Thyroid gland (tissue), 4 donors: ENCODE measurements at regions not wholly inside any gene's neighbourhood (a gene's known extent, or its start where the extent isn't known, plus 50 kb on each side); places are given as distances from the start of the nearest gene placed in this dataset.
A peak's percentile ranks its signal among the peaks of the same experiment; 100 is the strongest.

Experiments used
- DNase-seq, 2 donors: peaks; one replicate each; pipeline ENCODE4 v3.0.0-alpha.2; 2019
- H3K27ac ChIP-seq, 3 donors: fragments of 200-600 bp; sonication (generic); 1 replicate in 2 of 3; 2 replicates in 1 of 3; pipeline ENCODE4 v1.5.1; 2016 to 2019; ENCODE audit warnings: mild to moderate bottlenecking in 1 of 3, moderate library complexity in 1 of 3
- H3K27me3 ChIP-seq: fragments of 200-600 bp; sonication (generic); one replicate; pipeline ENCODE4 v1.5.1; 2019
- H3K36me3 ChIP-seq, 2 donors: fragments of 200-600 bp; sonication (generic); one replicate each; pipeline ENCODE4 v1.5.1; 2016 to 2019
- H3K4me1 ChIP-seq, 2 donors: fragments of 200-600 bp; sonication (generic); one replicate each; pipeline ENCODE4 v1.5.1; 2017 to 2019
- H3K4me3 ChIP-seq, 3 donors: fragments of 200-600 bp; sonication (generic); replicated peaks in 1 of 3; 1 replicate in 2 of 3; 2 replicates in 1 of 3; pipeline ENCODE4 v1.5.1; 2016; ENCODE audit warnings: mild to moderate bottlenecking in 1 of 3
- H3K9me3 ChIP-seq: fragments of 200-600 bp; sonication (generic); one replicate; pipeline ENCODE4 v1.5.1; 2017
- CTCF ChIP-seq, 6 experiments: fragments of 200-600 bp in 3 of 6; fragments of 450-650 bp in 3 of 6; sonication (generic) in 3 of 6; IDR thresholded peaks; one replicate each; pipeline ENCODE4 v1.5.1; 2016 to 2019; ENCODE audit warnings: antibody characterized with exemption in 6 of 6, mild to moderate bottlenecking in 2 of 6, inconsistent platforms in 1 of 6, moderate library complexity in 1 of 6
- POLR2A ChIP-seq, 2 donors: fragments of 450-650 bp; IDR thresholded peaks; one replicate each; pipeline ENCODE4 v1.6.1; 2017; ENCODE audit warnings: antibody characterized with exemption in 2 of 2, mild to moderate bottlenecking in 2 of 2, moderate library complexity in 1 of 2
- WGBS, 2 donors: methylation state at CpG; one replicate each; pipeline ENCODE4 v1.1.5; 2017; 5-methylcytosine and 5-hydroxymethylcytosine counted together
- intact Hi-C: fragments of 100-400 bp; cut with DNase I; formaldehyde crosslinking; loops from one replicate; pipeline ENCODE4 v1.15.1; 2023

DNA sequence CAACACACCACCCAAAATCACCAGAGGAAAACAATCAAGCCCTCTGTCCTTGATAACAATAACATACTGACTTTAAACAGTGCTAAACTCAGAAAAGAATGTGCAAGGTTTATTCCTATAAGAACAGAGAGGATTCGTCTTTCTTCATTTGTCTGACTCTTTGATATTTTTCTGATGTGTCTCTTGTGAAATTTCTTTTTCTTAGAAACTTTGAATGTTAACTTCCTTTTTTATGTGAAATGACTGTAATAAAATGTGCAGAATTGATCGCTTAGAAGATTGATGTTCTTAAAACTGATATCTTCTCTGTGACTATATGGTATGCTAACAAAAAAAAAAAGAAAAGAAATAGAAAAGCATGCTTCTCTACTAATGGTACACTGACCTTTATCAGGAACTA is 947.4 kb upstream of the CITED2 start:
- WGBS, 2 donors: 83 to 87% methylated on average over 2 of the region's 2 CpGs
- no peak for DNase-seq
- no peaks in the 10 kb centered on the region for H3K9me3 ChIP-seq
- H3K27me3 ChIP-seq: no peaks in the 10 kb centered on the region
- no peak overlapping the region for H3K27ac ChIP-seq
- no peaks in the 10 kb centered on the region for H3K4me1 ChIP-seq
- intact Hi-C loops: no loop called here
- H3K36me3 ChIP-seq: no peaks in the 10 kb centered on the region
- H3K4me3 ChIP-seq: no peak overlapping the region
- TF ChIP-seq POLR2A (IDR thresholded peaks at IDR 0.05) (no peak), CTCF (IDR thresholded peaks at IDR 0.05) (no peak)

- H3K27me3 ChIP-seq: no peaks in the 10 kb centered on the region
- WGBS, 2 donors: 54 to 65% methylated on average over 4 of the region's 4 CpGs
- TF ChIP-seq POLR2A (IDR thresholded peaks at IDR 0.05): no peak
- no peak for TF ChIP-seq CTCF (IDR thresholded peaks at IDR 0.05)
- H3K36me3 ChIP-seq: no peaks in the 10 kb centered on the region
- H3K27ac ChIP-seq: peak overlapping the region in 1 of 3 donors; percentile 5
- no peaks in the 10 kb centered on the region for H3K9me3 ChIP-seq
- H3K4me3 ChIP-seq: no peak overlapping the region
- no peak for DNase-seq
- intact Hi-C loops: no loop called here
- H3K4me1 ChIP-seq: no peaks in the 10 kb centered on the region
These were observed 945.9 kb upstream of the CITED2 start for GRCh38 chr6:140320081-140321080.

DNA sequence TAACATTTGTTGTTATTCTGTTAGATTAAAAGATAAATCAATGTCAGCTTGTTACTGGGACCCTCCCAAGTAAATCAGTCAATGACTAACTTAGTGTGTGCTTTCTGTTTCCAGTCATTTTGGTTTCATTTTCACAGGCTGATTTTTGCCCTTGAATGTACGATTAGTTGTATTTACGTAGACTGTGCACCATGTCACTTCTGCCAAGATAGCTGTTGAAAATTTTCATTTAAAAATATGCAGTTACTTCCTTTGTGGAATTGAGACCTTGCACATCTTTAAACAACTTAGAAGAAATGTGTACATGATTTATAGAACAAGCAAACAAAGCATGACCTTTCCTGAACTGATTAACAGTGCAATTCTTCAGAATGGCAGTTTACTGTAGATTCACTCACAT is 944.8 kb upstream of the CITED2 start:
- TF ChIP-seq CTCF (IDR thresholded peaks at IDR 0.05): no peak
- no peak for TF ChIP-seq POLR2A (IDR thresholded peaks at IDR 0.05)
- H3K4me3 ChIP-seq: no peak overlapping the region
- no peaks in the 10 kb centered on the region for H3K36me3 ChIP-seq
- WGBS, 2 donors: 66 to 69% methylated on average over 2 of the region's 2 CpGs
- DNase-seq: no peak
- no peaks in the 10 kb centered on the region for H3K4me1 ChIP-seq
- H3K27me3 ChIP-seq: no peaks in the 10 kb centered on the region
- no peak overlapping the region for H3K27ac ChIP-seq
- intact Hi-C loops: no loop called here
- H3K9me3 ChIP-seq: no peaks in the 10 kb centered on the region

GRCh38 chr6:140318408-140318807 is 944.0 kb upstream of the CITED2 start:
- DNase-seq: no peak
- no peak overlapping the region for H3K4me3 ChIP-seq
- no peaks in the 10 kb centered on the region for H3K9me3 ChIP-seq
- no peak overlapping the region for H3K27ac ChIP-seq
- intact Hi-C loops: no loop called here
- no peak for TF ChIP-seq CTCF (IDR thresholded peaks at IDR 0.05)
- TF ChIP-seq POLR2A (IDR thresholded peaks at IDR 0.05): no peak
- H3K4me1 ChIP-seq: no peaks in the 10 kb centered on the region
- H3K27me3 ChIP-seq: no peaks in the 10 kb centered on the region
- WGBS, 2 donors: 92 to 95% methylated on average over 3 of the region's 3 CpGs
- H3K36me3 ChIP-seq: no peaks in the 10 kb centered on the region

DNA sequence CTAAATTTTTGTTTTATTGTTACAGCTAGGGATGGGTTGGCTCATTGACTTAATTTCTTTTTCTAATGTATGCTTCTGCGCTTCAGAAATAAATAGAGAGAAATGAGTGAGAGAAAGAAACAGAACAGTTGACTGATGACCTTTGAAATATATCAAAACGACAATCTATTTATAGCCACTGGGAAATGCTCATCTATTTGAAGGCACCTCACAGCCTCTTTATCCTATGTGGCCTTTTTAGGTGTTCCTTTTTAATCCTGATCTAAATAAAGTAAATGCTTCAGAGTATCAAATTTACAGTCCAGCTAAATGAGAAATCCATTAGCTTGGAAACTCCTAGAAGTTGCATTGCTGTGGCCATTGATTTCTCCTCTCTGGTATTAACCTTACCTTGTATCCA is 943.5 kb upstream of the CITED2 start:
- Histone ChIP-seq H3K4me1 (no peaks in the 10 kb centered on the region), H3K9me3 (no peaks in the 10 kb centered on the region), H3K4me3 (no peak overlapping the region), H3K27ac (no peak overlapping the region), H3K27me3 (no peaks in the 10 kb centered on the region), H3K36me3 (no peaks in the 10 kb centered on the region)
- intact Hi-C loops: no loop called here
- no peak for DNase-seq
- no peak for TF ChIP-seq CTCF (IDR thresholded peaks at IDR 0.05)
- no peak for TF ChIP-seq POLR2A (IDR thresholded peaks at IDR 0.05)
- WGBS, 2 donors: 85 to 90% methylated on average over 2 of the region's 2 CpGs
